Skeletal muscle tissue (tissue), 3 donors: ENCODE measurements at regions not wholly inside any gene's neighbourhood (a gene's known extent, or its start where the extent isn't known, plus 50 kb on each side); places are given as distances from the start of the nearest gene placed in this dataset.
"Not testable (repeated sequence)": the region's sequence is repeated elsewhere in the genome, so short reads cannot be mapped to it uniquely, and the experiment has no call there.

ENCODE experiments used
- H3K27ac ChIP-seq: one replicate; pipeline ENCODE4 v1.7.0; 2013; ENCODE audit warnings: mild to moderate bottlenecking, low read depth, low read length, inconsistent platforms
- H3K27me3 ChIP-seq, 3 donors: one replicate each; pipeline ENCODE4 v1.7.0; 2013; ENCODE audit warnings: low read length in 3 of 3; ENCODE audit not compliant: control insufficient read depth in 3 of 3, insufficient read depth in 3 of 3
- H3K36me3 ChIP-seq, 3 donors: one replicate each; pipeline ENCODE4 v1.7.0; 2013; ENCODE audit warnings: low read length in 3 of 3; ENCODE audit not compliant: control insufficient read depth in 3 of 3, insufficient read depth in 3 of 3
- H3K4me1 ChIP-seq, 3 donors: one replicate each; pipeline ENCODE4 v1.7.0; 2013; ENCODE audit warnings: low read length in 3 of 3, mild to moderate bottlenecking in 3 of 3; ENCODE audit not compliant: control insufficient read depth in 3 of 3, insufficient read depth in 3 of 3
- H3K4me3 ChIP-seq, 3 donors: one replicate each; pipeline ENCODE4 v1.7.0; 2013; ENCODE audit warnings: low read length in 3 of 3
- H3K9ac ChIP-seq, 3 donors: one replicate each; pipeline ENCODE4 v1.7.0; 2013; ENCODE audit warnings: low read length in 3 of 3, mild to moderate bottlenecking in 3 of 3, moderate library complexity in 2 of 3, low read depth in 1 of 3
- H3K9me3 ChIP-seq, 3 donors: one replicate each; pipeline ENCODE4 v1.7.0; 2013; ENCODE audit warnings: low read length in 3 of 3; ENCODE audit not compliant: control insufficient read depth in 3 of 3
- donor health status: Osteomylitis.

- Histone ChIP-seq H3K4me1 (no peaks in the 10 kb centered on the region), H3K9me3 (peaks cover 0 to 4% (median 0%) of the 10 kb centered on the region in 3 donors), H3K4me3 (no peak overlapping the region), H3K27me3 (no peaks in the 10 kb centered on the region), H3K36me3 (no peaks in the 10 kb centered on the region), H3K9ac (no peak overlapping the region), H3K27ac (no peak overlapping the region)
Observed at GRCh38 chr4:164070625-164071024, 576.1 kb downstream of the TMA16 start.

- Histone ChIP-seq H3K9ac (no peak overlapping the region), H3K9me3 (no peaks in the 10 kb centered on the region)
Observed at GRCh38 chr4:164081371-164081770, 586.9 kb downstream of the TMA16 start.

GRCh38 chr4:164081801-164082200 lies 587.3 kb downstream of the TMA16 start:
- no peaks in the 10 kb centered on the region for H3K36me3 ChIP-seq
- H3K27me3 ChIP-seq, result no peaks in the 10 kb centered on the region
- no peak overlapping the region for H3K4me3 ChIP-seq
- H3K9me3 ChIP-seq, result no peaks in the 10 kb centered on the region
- H3K27ac ChIP-seq, result no peak overlapping the region
- H3K9ac ChIP-seq, result no peak overlapping the region
- H3K4me1 ChIP-seq, result no peaks in the 10 kb centered on the region

More at GRCh38 chr4:164081371-164081770, 586.9 kb downstream of the TMA16 start:
- no peaks in the 10 kb centered on the region for H3K4me1 ChIP-seq
- no peak overlapping the region for H3K4me3 ChIP-seq
- H3K36me3 ChIP-seq, result no peaks in the 10 kb centered on the region
- H3K27me3 ChIP-seq, result no peaks in the 10 kb centered on the region
- H3K27ac ChIP-seq, result no peak overlapping the region

- Histone ChIP-seq H3K9ac (no peak overlapping the region), H3K4me1 (no peaks in the 10 kb centered on the region), H3K27ac (no peak overlapping the region), H3K4me3 (no peak overlapping the region), H3K9me3 (no peaks in the 10 kb centered on the region), H3K27me3 (no peaks in the 10 kb centered on the region), H3K36me3 (no peaks in the 10 kb centered on the region)
Observed at GRCh38 chr4:164087733-164088132, 593.2 kb downstream of the TMA16 start.

- H3K9ac ChIP-seq, result no peak overlapping the region
- no peak overlapping the region for H3K27ac ChIP-seq
- H3K27me3 ChIP-seq, result no peaks in the 10 kb centered on the region
Observed at GRCh38 chr4:164095313-164096110, 601.0 kb downstream of the TMA16 start.

GRCh38 chr4:164096766-164097518 lies 602.5 kb downstream of the TMA16 start:
- no peak overlapping the region for H3K4me3 ChIP-seq
- H3K27me3 ChIP-seq, result no peaks in the 10 kb centered on the region
- H3K4me1 ChIP-seq, result no peaks in the 10 kb centered on the region
- no peak overlapping the region for H3K9ac ChIP-seq
- H3K36me3 ChIP-seq, result no peaks in the 10 kb centered on the region
- no peak overlapping the region for H3K27ac ChIP-seq
- H3K9me3 ChIP-seq, result no peaks in the 10 kb centered on the region

More at GRCh38 chr4:164095313-164096110, 601.0 kb downstream of the TMA16 start:
- Histone ChIP-seq H3K4me3 (no peak overlapping the region), H3K9me3 (no peaks in the 10 kb centered on the region), H3K36me3 (no peaks in the 10 kb centered on the region), H3K4me1 (no peaks in the 10 kb centered on the region)

GRCh38 chr4:164100741-164101365 lies 606.4 kb downstream of the TMA16 start:
- H3K4me1 ChIP-seq, H3K27me3 ChIP-seq, H3K9me3 ChIP-seq, H3K36me3 ChIP-seq, H3K4me3 ChIP-seq, H3K27ac ChIP-seq, H3K9ac ChIP-seq: not testable (repeated sequence)

GRCh38 chr4:164108971-164109370 lies 614.5 kb downstream of the TMA16 start:
- no peak overlapping the region for H3K9ac ChIP-seq
- no peaks in the 10 kb centered on the region for H3K27me3 ChIP-seq
- no peak overlapping the region for H3K4me3 ChIP-seq
- H3K27ac ChIP-seq, result no peak overlapping the region
- H3K4me1 ChIP-seq, result no peaks in the 10 kb centered on the region
- no peaks in the 10 kb centered on the region for H3K9me3 ChIP-seq
- H3K36me3 ChIP-seq, result no peaks in the 10 kb centered on the region

GRCh38 chr4:164109503-164109902 lies 615.0 kb downstream of the TMA16 start:
- no peaks in the 10 kb centered on the region for H3K4me1 ChIP-seq
- H3K9me3 ChIP-seq, result no peaks in the 10 kb centered on the region
- no peak overlapping the region for H3K4me3 ChIP-seq
- H3K36me3 ChIP-seq, result no peaks in the 10 kb centered on the region
- no peak overlapping the region for H3K27ac ChIP-seq
- H3K9ac ChIP-seq, result no peak overlapping the region
- no peaks in the 10 kb centered on the region for H3K27me3 ChIP-seq

GRCh38 chr4:164115236-164115635 lies 620.7 kb downstream of the TMA16 start:
- no peaks in the 10 kb centered on the region for H3K27me3 ChIP-seq
- no peaks in the 10 kb centered on the region for H3K9me3 ChIP-seq
- no peak overlapping the region for H3K27ac ChIP-seq
- H3K36me3 ChIP-seq, result no peaks in the 10 kb centered on the region
- no peaks in the 10 kb centered on the region for H3K4me1 ChIP-seq
- no peak overlapping the region for H3K9ac ChIP-seq
- no peak overlapping the region for H3K4me3 ChIP-seq
